ENCODE measurements at regions not wholly inside any gene's neighbourhood (a gene's known extent, or its start where the extent isn't known, plus 50 kb on each side); places are given as distances from the start of the nearest gene placed in this dataset.

GRCh38 chr5:125750147-125750860 is 672.9 kb upstream of the GRAMD2B start:
- TF ChIP-seq RAD21 (IDR thresholded peaks at IDR 0.05; ENCODE audit: low read depth): no peak
- TF ChIP-seq REST (IDR thresholded peaks at IDR 0.05; ENCODE audit: low read depth): no peak
- TF ChIP-seq CREB1 (IDR thresholded peaks at IDR 0.05; ENCODE audit: low read depth): no peak
- no peak for TF ChIP-seq FOXM1 (IDR thresholded peaks at IDR 0.05; ENCODE audit: borderline replicate concordance, low read depth)
- TF ChIP-seq, protein P1, sequence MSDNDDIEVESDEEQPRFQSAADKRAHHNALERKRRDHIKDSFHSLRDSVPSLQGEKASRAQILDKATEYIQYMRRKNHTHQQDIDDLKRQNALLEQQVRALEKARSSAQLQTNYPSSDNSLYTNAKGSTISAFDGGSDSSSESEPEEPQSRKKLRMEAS (IDR thresholded peaks at IDR 0.05): no peak
- no peak for TF ChIP-seq USF1 (IDR thresholded peaks at IDR 0.05)
- TF ChIP-seq YY1 (IDR thresholded peaks at IDR 0.05; ENCODE audit: low read depth): no peak
